HCT116 (cell line): ENCODE measurements at regions not wholly inside any gene's neighbourhood (a gene's known extent, or its start where the extent isn't known, plus 50 kb on each side); places are given as distances from the start of the nearest gene placed in this dataset.

Experiments used
- ATAC-seq: fragments of 200-7000 bp; cut with Tn5 transposase; 2 replicates; pipeline ENCODE4 v1.9.1; 2020; ENCODE audit warnings: mild to moderate bottlenecking, moderate library complexity
- BruUV-seq: library from RNA; stranded (reverse); fragments of 400-500 nt; replicated peaks from 2 replicates; lab custom pipeline; 2021; lab: Mats Ljungman, UMichigan
- CTCF ChIA-PET: fragments of 300-600 bp; sonication (Branson Sonifier 250); formaldehyde crosslinking; loops from one replicate; lab custom pipeline; 2021; ENCODE audit warnings: antibody characterized with exemption; lab: Charles Lee
- POLR2A ChIA-PET: fragments of 300-600, 350-600 bp; sonication (Branson Sonifier 250); formaldehyde crosslinking; loops from one replicate; lab custom pipeline; 2021; ENCODE audit warnings: antibody characterized with exemption; lab: Charles Lee
- RAD21 ChIA-PET, 2 experiments: fragments of 300-600 bp; sonication (Branson Sonifier 250); formaldehyde crosslinking; loops; one replicate each; lab custom pipeline; 2023; ENCODE audit warnings: low total read pairs in 2 of 2; ENCODE audit not compliant: uncharacterized antibody in 2 of 2, unreplicated experiment in 2 of 2, low non-redundant PET in 1 of 2; lab: Charles Lee
- DNase-seq: peaks from one replicate; pipeline ENCODE4 v3.0.0-alpha.2; 2010; ENCODE audit warnings: low read depth, low spot score
- H2AFZ ChIP-seq: fragments of 200-600 bp; shearing (Covaris generic), sonication (generic); 2 replicates; pipeline ENCODE4 v1.6.1; 2017; ENCODE audit warnings: low read depth, mixed run types, mixed read lengths, antibody characterized with exemption, low read length; ENCODE audit not compliant: poor library complexity, severe bottlenecking
- H3K27ac ChIP-seq: 2 replicates; pipeline ENCODE4 v1.5.1; 2012; ENCODE audit warnings: low read depth, low read length
- H3K27me3 ChIP-seq: fragments of 200-600 bp; sonication (generic); 2 replicates; pipeline ENCODE4 v1.6.1; 2016; ENCODE audit warnings: mixed run types, low read length, mixed read lengths; ENCODE audit not compliant: insufficient read depth
- H3K36me3 ChIP-seq, 2 experiments: fragments of 200-500 bp in 1 of 2; fragments of 200-600 bp in 1 of 2; sonication (Bioruptor generic) in 1 of 2; sonication (generic) in 1 of 2; 2 replicates each; pipeline versions ENCODE4 v1.5.1 to v1.6.1; 2014 to 2016; ENCODE audit warnings: low read length in 2 of 2, inconsistent platforms in 1 of 2, mixed read lengths in 1 of 2, mixed run types in 1 of 2; ENCODE audit not compliant: insufficient read depth in 2 of 2, control insufficient read depth in 1 of 2
- H3K4me1 ChIP-seq, 2 experiments: fragments of 200-600 bp in 1 of 2; sonication (generic) in 1 of 2; 2 replicates each; pipeline versions ENCODE4 v1.5.1 to v1.6.1; 2012 to 2017; ENCODE audit warnings: low read length in 2 of 2, inconsistent platforms in 1 of 2, mild to moderate bottlenecking in 1 of 2, mixed read lengths in 1 of 2, mixed run types in 1 of 2, moderate library complexity in 1 of 2; ENCODE audit not compliant: insufficient read depth in 2 of 2, control insufficient read depth in 1 of 2
- H3K4me2 ChIP-seq: fragments of 200-600 bp; sonication (generic); 2 replicates; pipeline ENCODE4 v1.6.1; 2017; ENCODE audit warnings: mixed run types, low read length, mixed read lengths
- H3K4me3 ChIP-seq, 2 experiments: fragments of 200-600 bp in 1 of 2; sonication (generic) in 1 of 2; replicated peaks in 1 of 2; 2 replicates each; pipeline ENCODE4 v1.5.1; 2011 to 2016; ENCODE audit warnings: low read length in 2 of 2, control low read depth in 1 of 2, low read depth in 1 of 2, mild to moderate bottlenecking in 1 of 2, mixed read lengths in 1 of 2, mixed run types in 1 of 2
- H3K79me2 ChIP-seq: fragments of 200-600 bp; sonication (generic); 2 replicates; pipeline ENCODE4 v1.6.1; 2017; ENCODE audit warnings: mild to moderate bottlenecking, mixed run types, low read length, moderate library complexity, mixed read lengths; ENCODE audit not compliant: insufficient read depth
- H3K9ac ChIP-seq: fragments of 200-600 bp; sonication (generic); 2 replicates; pipeline ENCODE4 v1.6.1; 2016; ENCODE audit warnings: low read length, mixed read lengths
- H3K9me2 ChIP-seq: fragments of 200-600 bp; sonication (generic), shearing (Covaris generic); 2 replicates; pipeline ENCODE4 v1.6.1; 2017; ENCODE audit warnings: mixed run types, mild to moderate bottlenecking, moderate library complexity; ENCODE audit not compliant: insufficient read depth
- H3K9me3 ChIP-seq, 2 experiments: fragments of 200-500 bp in 1 of 2; fragments of 200-600 bp in 1 of 2; sonication (Bioruptor generic) in 1 of 2; sonication (generic) in 1 of 2; 2 replicates each; pipeline ENCODE4 v1.6.1; 2014 to 2017; ENCODE audit warnings: low read length in 2 of 2, mixed read lengths in 2 of 2, inconsistent platforms in 1 of 2, low read depth in 1 of 2, mild to moderate bottlenecking in 1 of 2, mixed run types in 1 of 2, moderate library complexity in 1 of 2; ENCODE audit not compliant: control insufficient read depth in 1 of 2, insufficient read depth in 1 of 2
- H4K20me1 ChIP-seq: fragments of 200-600 bp; sonication (generic), shearing (Covaris generic); 2 replicates; pipeline ENCODE4 v1.6.1; 2017; ENCODE audit warnings: mixed run types, mild to moderate bottlenecking, moderate library complexity; ENCODE audit not compliant: insufficient read depth
- ATF3 ChIP-seq: IDR thresholded peaks from 2 replicates; pipeline ENCODE4 v1.6.1; 2012
- CBX3 ChIP-seq: IDR thresholded peaks from 2 replicates; pipeline ENCODE4 v1.6.1; 2012; ENCODE audit warnings: low read depth
- CEBPB ChIP-seq: IDR thresholded peaks from 2 replicates; pipeline ENCODE4 v1.6.1; 2012; ENCODE audit warnings: low read depth
- CTCF ChIP-seq, 3 experiments: fragments of 200-600 bp in 1 of 3; sonication (generic) in 1 of 3; IDR thresholded peaks in 2 of 3; conservative IDR thresholded peaks in 1 of 3; 2 replicates each; pipeline ENCODE4 v1.5.1; 2012 to 2017; ENCODE audit warnings: low read depth in 2 of 3, low read length in 2 of 3, antibody characterized with exemption in 1 of 3, borderline replicate concordance in 1 of 3, control low read depth in 1 of 3, mild to moderate bottlenecking in 1 of 3, mixed read lengths in 1 of 3, mixed run types in 1 of 3, moderate library complexity in 1 of 3; ENCODE audit not compliant: insufficient read depth in 1 of 3
- ELF1 ChIP-seq: IDR thresholded peaks from 2 replicates; pipeline ENCODE4 v1.6.1; 2012; ENCODE audit warnings: low read depth, borderline replicate concordance
- EZH2 ChIP-seq: fragments of 200-600 bp; sonication (generic); IDR thresholded peaks from 2 replicates; pipeline ENCODE4 v1.6.1; 2017; ENCODE audit warnings: antibody characterized with exemption, mixed run types
- EZH2phosphoT487 ChIP-seq: fragments of 200-600 bp; IDR thresholded peaks from 2 replicates; pipeline ENCODE4 v1.6.1; 2018; ENCODE audit warnings: antibody characterized with exemption, borderline replicate concordance
- FOSL1 ChIP-seq: IDR thresholded peaks from 2 replicates; pipeline ENCODE4 v1.6.1; 2012; ENCODE audit warnings: low read depth
- JUND ChIP-seq: IDR thresholded peaks from 2 replicates; pipeline ENCODE4 v1.6.1; 2012
- MAX ChIP-seq: IDR thresholded peaks from 2 replicates; pipeline ENCODE4 v1.6.1; 2012
- POLR2A ChIP-seq: IDR thresholded peaks from 2 replicates; pipeline ENCODE4 v1.7.0; 2011; ENCODE audit warnings: borderline replicate concordance; ENCODE audit not compliant: insufficient read depth, insufficient read length; ENCODE audit errors: extremely low read depth
- RAD21 ChIP-seq: IDR thresholded peaks from 2 replicates; pipeline ENCODE4 v1.6.1; 2012; ENCODE audit warnings: low read depth, mild to moderate bottlenecking
- REST ChIP-seq: IDR thresholded peaks from 2 replicates; pipeline ENCODE4 v1.6.1; 2012; ENCODE audit warnings: low read depth
- SIN3A ChIP-seq: IDR thresholded peaks from 2 replicates; pipeline ENCODE4 v1.6.1; 2012; ENCODE audit warnings: low read depth
- SP1 ChIP-seq: IDR thresholded peaks from 2 replicates; pipeline ENCODE4 v1.6.1; 2012; ENCODE audit warnings: low read depth
- TCF7L2 ChIP-seq: IDR thresholded peaks from 2 replicates; pipeline ENCODE4 v1.7.0; 2011; ENCODE audit warnings: borderline replicate concordance, inconsistent platforms; ENCODE audit not compliant: insufficient read depth, insufficient read length; ENCODE audit errors: extremely low read depth
- YY1 ChIP-seq: IDR thresholded peaks from 2 replicates; pipeline ENCODE4 v1.6.1; 2011; ENCODE audit warnings: low read length, low read depth, moderate library complexity, mild to moderate bottlenecking; ENCODE audit not compliant: insufficient replicate concordance; ENCODE audit errors: extremely low read depth
- ZNF274 ChIP-seq: fragments of 200-500 bp; sonication (Bioruptor generic); IDR thresholded peaks from 2 replicates; pipeline ENCODE4 v1.6.1; 2014; ENCODE audit warnings: mild to moderate bottlenecking, low read depth, low read length, inconsistent platforms
- intact Hi-C: fragments of 100-400 bp; cut with micrococcal nuclease; formaldehyde crosslinking; loops from 2 replicates; pipeline ENCODE4 v1.10.0; 2022
- TF ChIP-seq, protein P1 (sequence below): IDR thresholded peaks from 2 replicates; pipeline ENCODE4 v1.6.1; 2011; ENCODE audit warnings: mild to moderate bottlenecking, low read length, moderate library complexity; ENCODE audit not compliant: insufficient replicate concordance; ENCODE audit errors: extremely low read depth

- TF ChIP-seq SIN3A (no peak), FOSL1 (no peak), ZNF274 (no peak), TCF7L2 (no peak), JUND (no peak)
- TF ChIP-seq, protein P1, sequence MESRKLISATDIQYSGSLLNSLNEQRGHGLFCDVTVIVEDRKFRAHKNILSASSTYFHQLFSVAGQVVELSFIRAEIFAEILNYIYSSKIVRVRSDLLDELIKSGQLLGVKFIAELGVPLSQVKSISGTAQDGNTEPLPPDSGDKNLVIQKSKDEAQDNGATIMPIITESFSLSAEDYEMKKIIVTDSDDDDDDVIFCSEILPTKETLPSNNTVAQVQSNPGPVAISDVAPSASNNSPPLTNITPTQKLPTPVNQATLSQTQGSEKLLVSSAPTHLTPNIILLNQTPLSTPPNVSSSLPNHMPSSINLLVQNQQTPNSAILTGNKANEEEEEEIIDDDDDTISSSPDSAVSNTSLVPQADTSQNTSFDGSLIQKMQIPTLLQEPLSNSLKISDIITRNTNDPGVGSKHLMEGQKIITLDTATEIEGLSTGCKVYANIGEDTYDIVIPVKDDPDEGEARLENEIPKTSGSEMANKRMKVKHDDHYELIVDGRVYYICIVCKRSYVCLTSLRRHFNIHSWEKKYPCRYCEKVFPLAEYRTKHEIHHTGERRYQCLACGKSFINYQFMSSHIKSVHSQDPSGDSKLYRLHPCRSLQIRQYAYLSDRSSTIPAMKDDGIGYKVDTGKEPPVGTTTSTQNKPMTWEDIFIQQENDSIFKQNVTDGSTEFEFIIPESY, result no peak
Observed at GRCh38 chr11:90669094-90669493, 446.2 kb upstream of the CHORDC1 start (continued).

DNA sequence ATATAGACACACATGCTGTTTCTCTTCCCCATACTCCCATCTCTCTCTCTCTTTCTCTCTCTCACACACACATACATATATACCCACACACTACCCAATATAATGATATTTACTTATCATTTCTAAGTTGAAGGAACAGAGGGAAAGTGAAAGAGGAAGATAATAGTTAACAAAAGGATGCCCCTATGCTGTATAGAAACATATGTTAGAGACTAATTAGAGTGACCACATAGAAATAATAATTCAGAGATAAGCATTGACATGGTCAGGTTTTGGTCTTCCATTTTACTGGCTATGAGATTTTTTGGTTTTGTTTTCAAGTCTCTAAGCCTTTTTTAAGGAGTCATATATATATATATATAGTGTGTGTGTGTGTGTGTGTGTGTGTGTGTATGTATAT, 445.7 kb upstream of the CHORDC1 start:
- Histone ChIP-seq H3K9me2 (no peaks in the 10 kb centered on the region), H3K36me3 (no peaks in the 10 kb centered on the region), H2AFZ (no peak overlapping the region), H3K9me3 (peaks cover 0 to 4% of the 10 kb centered on the region in 2 experiments; a peak in 2 of 4 replicates), H3K9ac (no peak overlapping the region), H3K4me2 (no peak overlapping the region), H3K27me3 (no peaks in the 10 kb centered on the region), H3K79me2 (no peaks in the 10 kb centered on the region), H4K20me1 (no peaks in the 10 kb centered on the region), H3K4me3 (no peak overlapping the region), H3K27ac (no peak overlapping the region), H3K4me1 (no peaks in the 10 kb centered on the region)
- ATAC-seq, result no peak
- RAD21 ChIA-PET, result no interaction called here
- no TSS peak for BruUV-seq
- no peak for DNase-seq
- intact Hi-C loops, result no loop called here
- POLR2A ChIA-PET, result no interaction called here
- CTCF ChIA-PET, result no interaction called here
- TF ChIP-seq YY1 (no peak), SIN3A (no peak), EZH2phosphoT487 (no peak), MAX (no peak), JUND (no peak), EZH2 (no peak), ELF1 (no peak), POLR2A (no peak), FOSL1 (no peak), RAD21 (no peak), REST (no peak), CEBPB (no peak), SP1 (no peak), CBX3 (no peak), ATF3 (no peak), CTCF (IDR thresholded peaks at IDR 0.05 in 2 of 3, conservative IDR thresholded peaks at IDR 0.05 in 1 of 3; ENCODE audit: borderline replicate concordance in 1 of 3, insufficient read depth in 1 of 3, low read depth in 2 of 3, low read length in 2 of 3) (no peak)
